Chondrocyte (in vitro differentiated cells): ENCODE measurements at regions not wholly inside any gene's neighbourhood (a gene's known extent, or its start where the extent isn't known, plus 50 kb on each side); places are given as distances from the start of the nearest gene placed in this dataset.

Source experiments
- DNase-seq: peaks from one replicate; pipeline ENCODE4 v3.0.0; 2021; ENCODE audit warnings: mixed read lengths, low spot score
- H3K27ac Mint-ChIP-seq: one replicate; pipeline ENCODE4 v1.8.0; 2021; ENCODE audit warnings: mild to moderate bottlenecking, moderate library complexity, mixed read lengths; ENCODE audit not compliant: unreplicated experiment
- H3K27me3 Mint-ChIP-seq: 2 replicates; pipeline ENCODE4 v1.8.0; 2021; ENCODE audit warnings: low read depth, mixed read lengths
- H3K36me3 Mint-ChIP-seq: 2 replicates; pipeline ENCODE4 v1.8.0; 2021; ENCODE audit warnings: low read depth, mixed read lengths
- H3K4me1 Mint-ChIP-seq: 2 replicates; pipeline ENCODE4 v1.8.0; 2021; ENCODE audit warnings: low read depth, mild to moderate bottlenecking, mixed read lengths
- H3K4me3 Mint-ChIP-seq: one replicate; pipeline ENCODE4 v1.8.0; 2021; ENCODE audit warnings: mild to moderate bottlenecking, moderate library complexity, mixed read lengths; ENCODE audit not compliant: unreplicated experiment
- H3K9me3 Mint-ChIP-seq: 2 replicates; pipeline ENCODE4 v1.8.0; 2021; ENCODE audit warnings: low read depth, mixed read lengths
- TF ChIP-seq, protein P1 (sequence below): fragments of 200-600 bp; sonication (generic); IDR thresholded peaks from 2 replicates; pipeline ENCODE4 v1.5.0; 2021; ENCODE audit warnings: antibody characterized with exemption, mild to moderate bottlenecking, moderate library complexity

DNA sequence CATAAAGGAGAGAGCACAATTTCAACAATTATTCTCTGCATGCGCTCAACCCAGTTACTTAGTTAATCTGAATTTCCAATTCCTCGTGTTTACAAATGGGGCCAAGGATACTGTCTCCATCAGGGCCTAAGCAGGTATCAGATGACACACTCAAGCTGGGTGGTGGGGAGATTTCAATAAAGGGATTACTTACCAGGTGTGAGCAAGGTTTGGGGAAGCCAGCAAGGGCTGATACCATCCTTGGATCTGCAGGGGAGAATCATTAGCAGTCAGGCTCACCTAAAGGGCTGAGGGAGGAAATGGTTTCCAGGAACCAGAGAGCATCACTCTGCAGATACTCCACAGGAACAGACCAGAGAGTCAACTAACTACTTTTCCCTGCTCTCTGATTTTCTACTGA is 487.1 kb downstream of the NTRK2 start:
- TF ChIP-seq, protein P1, sequence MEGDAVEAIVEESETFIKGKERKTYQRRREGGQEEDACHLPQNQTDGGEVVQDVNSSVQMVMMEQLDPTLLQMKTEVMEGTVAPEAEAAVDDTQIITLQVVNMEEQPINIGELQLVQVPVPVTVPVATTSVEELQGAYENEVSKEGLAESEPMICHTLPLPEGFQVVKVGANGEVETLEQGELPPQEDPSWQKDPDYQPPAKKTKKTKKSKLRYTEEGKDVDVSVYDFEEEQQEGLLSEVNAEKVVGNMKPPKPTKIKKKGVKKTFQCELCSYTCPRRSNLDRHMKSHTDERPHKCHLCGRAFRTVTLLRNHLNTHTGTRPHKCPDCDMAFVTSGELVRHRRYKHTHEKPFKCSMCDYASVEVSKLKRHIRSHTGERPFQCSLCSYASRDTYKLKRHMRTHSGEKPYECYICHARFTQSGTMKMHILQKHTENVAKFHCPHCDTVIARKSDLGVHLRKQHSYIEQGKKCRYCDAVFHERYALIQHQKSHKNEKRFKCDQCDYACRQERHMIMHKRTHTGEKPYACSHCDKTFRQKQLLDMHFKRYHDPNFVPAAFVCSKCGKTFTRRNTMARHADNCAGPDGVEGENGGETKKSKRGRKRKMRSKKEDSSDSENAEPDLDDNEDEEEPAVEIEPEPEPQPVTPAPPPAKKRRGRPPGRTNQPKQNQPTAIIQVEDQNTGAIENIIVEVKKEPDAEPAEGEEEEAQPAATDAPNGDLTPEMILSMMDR: no peak
- Mint-ChIP-seq H3K27ac (no peak overlapping the region), H3K27me3 (peaks cover 9% of the 10 kb centered on the region), H3K4me3 (no peak overlapping the region), H3K36me3 (peaks cover 1% of the 10 kb centered on the region), H3K4me1 (no peaks in the 10 kb centered on the region), H3K9me3 (no peaks in the 10 kb centered on the region)
- no peak for DNase-seq

DNA sequence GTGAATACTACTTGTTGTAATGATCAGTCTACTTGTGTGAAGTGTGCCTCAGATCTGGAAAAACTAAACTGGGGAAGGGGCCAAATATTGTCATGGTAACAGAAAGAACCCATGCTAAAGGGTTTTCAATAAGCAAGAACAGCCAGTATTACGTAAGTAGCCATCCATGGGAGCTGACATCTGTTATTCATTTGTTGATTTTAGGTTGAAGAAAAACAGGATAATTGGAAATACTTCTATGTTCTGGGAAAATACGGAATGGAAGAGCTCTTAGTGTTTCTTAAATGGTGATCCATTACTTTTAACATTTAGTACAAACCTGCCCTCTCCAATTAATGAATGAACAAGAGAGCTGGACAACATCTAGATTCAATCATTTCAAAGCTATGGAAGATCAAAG is 485.8 kb downstream of the NTRK2 start:
- no peaks in the 10 kb centered on the region for H3K36me3 Mint-ChIP-seq
- H3K4me3 Mint-ChIP-seq: no peak overlapping the region
- H3K4me1 Mint-ChIP-seq: no peaks in the 10 kb centered on the region
- no peak for DNase-seq
- peaks cover 9% of the 10 kb centered on the region for H3K27me3 Mint-ChIP-seq
- H3K9me3 Mint-ChIP-seq: no peaks in the 10 kb centered on the region
- TF ChIP-seq, protein P1: no peak
- no peak overlapping the region for H3K27ac Mint-ChIP-seq

DNA sequence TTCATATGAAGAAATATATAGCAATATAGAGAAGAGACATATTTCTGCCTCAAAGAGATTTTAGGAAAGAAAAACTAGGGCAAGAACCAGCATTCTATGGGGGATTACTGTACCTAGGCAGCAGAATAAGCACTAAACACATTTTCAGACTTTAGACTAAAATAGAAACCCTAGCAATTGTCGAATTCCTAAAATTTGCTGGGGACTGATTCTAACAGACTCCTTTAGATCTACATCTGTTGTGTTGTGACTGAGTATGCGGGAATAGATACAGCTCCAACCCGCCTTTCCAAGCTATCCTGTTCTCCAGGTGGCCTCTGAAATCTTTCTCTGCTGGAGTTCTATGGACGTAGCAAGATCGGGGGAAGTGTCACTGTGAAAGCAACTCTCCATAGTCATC is 482.2 kb downstream of the NTRK2 start:
- no peaks in the 10 kb centered on the region for H3K4me1 Mint-ChIP-seq
- DNase-seq: no peak
- peaks cover 20% of the 10 kb centered on the region for H3K27me3 Mint-ChIP-seq
- no peak overlapping the region for H3K27ac Mint-ChIP-seq
- H3K4me3 Mint-ChIP-seq: no peak overlapping the region
- H3K9me3 Mint-ChIP-seq: no peaks in the 10 kb centered on the region
- TF ChIP-seq, protein P1: no peak
- no peaks in the 10 kb centered on the region for H3K36me3 Mint-ChIP-seq

DNA sequence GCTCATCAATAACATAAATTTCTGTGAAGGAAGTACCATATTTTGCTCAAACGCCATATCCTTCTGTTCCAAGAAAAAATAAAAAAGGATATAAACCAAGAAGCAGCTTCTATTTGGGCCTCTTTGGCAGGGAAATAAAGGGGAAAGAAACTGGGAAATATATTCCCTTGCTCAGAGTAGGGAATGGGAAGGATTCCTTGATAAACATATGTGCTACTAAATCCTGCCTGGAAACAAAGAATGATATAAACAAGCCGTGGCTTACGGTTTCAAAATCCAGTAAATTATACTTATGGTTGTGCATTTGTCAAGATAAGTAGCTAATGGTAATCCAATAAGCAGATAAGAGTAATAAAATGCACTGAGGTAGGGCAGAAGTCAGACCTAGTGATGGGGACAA is 481.6 kb downstream of the NTRK2 start:
- Mint-ChIP-seq H3K9me3 (no peaks in the 10 kb centered on the region), H3K27me3 (peaks cover 22% of the 10 kb centered on the region), H3K4me1 (no peaks in the 10 kb centered on the region), H3K36me3 (no peaks in the 10 kb centered on the region), H3K27ac (no peak overlapping the region), H3K4me3 (no peak overlapping the region)
- TF ChIP-seq, protein P1: no peak
- no peak for DNase-seq

DNA sequence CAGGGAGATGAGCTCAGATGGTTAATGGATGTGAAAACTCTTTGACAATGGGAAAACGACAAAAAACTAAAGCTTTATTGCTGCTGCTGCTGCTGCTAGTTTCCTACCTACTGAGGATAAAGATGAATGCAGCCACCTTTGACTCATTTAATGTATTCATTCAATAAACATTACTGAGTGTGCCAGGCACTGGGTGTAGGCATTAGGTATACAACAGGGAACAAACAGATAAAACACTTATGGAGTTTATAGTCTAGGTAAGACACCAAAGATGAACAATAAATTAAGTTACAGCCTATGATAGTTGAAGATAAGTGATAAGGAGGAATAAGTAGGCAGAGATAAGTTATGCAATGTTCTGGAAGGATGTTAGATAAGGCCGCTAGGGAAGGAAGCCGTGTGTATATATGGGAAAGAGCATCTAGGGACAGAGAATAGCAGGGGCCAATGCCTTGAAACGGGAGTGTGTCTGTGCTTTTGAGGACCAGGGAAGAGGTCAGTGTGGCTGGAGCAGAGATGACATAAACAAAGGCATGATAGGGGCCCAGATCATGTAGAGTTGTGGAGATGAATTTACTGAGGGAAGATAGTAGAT is 477.6 kb downstream of the NTRK2 start:
- Mint-ChIP-seq H3K9me3 (no peaks in the 10 kb centered on the region), H3K27me3 (peaks cover 16% of the 10 kb centered on the region), H3K4me1 (no peaks in the 10 kb centered on the region), H3K4me3 (no peak overlapping the region), H3K36me3 (no peaks in the 10 kb centered on the region), H3K27ac (no peak overlapping the region)
- TF ChIP-seq, protein P1: no peak
- DNase-seq: no peak
